ENCODE measurements at regions not wholly inside any gene's neighbourhood (a gene's known extent, or its start where the extent isn't known, plus 50 kb on each side); places are given as distances from the start of the nearest gene placed in this dataset.
"Not testable (repeated sequence)": the region's sequence is repeated elsewhere in the genome, so short reads cannot be mapped to it uniquely, and the experiment has no call there.

- no peak for DNase-seq (ENCODE audit: low spot score)
Observed at GRCh38 chr7:51543801-51544553, 227.4 kb upstream of the COBL start.

GRCh38 chr7:51540906-51541305, 224.3 kb upstream of the COBL start:
- DNase-seq (ENCODE audit: low spot score), result not testable (repeated sequence)

- DNase-seq (ENCODE audit: low spot score), result no peak
Observed at GRCh38 chr7:51539840-51540239, 223.2 kb upstream of the COBL start.

- DNase-seq (ENCODE audit: low spot score), result no peak
Observed at GRCh38 chr7:51528172-51528571, 211.6 kb upstream of the COBL start.

- DNase-seq (ENCODE audit: low spot score), result no peak
Observed at GRCh38 chr7:51521694-51522312, 205.2 kb upstream of the COBL start.

GRCh38 chr7:51521054-51521453, 204.4 kb upstream of the COBL start:
- DNase-seq (ENCODE audit: low spot score), result no peak

- DNase-seq (ENCODE audit: low spot score), result no peak
Observed at GRCh38 chr7:51518646-51519045, 202.0 kb upstream of the COBL start.

GRCh38 chr7:51517187-51517586, 200.6 kb upstream of the COBL start:
- no peak for DNase-seq (ENCODE audit: low spot score)

- no peak for DNase-seq (ENCODE audit: low spot score)
Observed at GRCh38 chr7:51501620-51502019, 185.0 kb upstream of the COBL start.

GRCh38 chr7:51482976-51483375, 166.4 kb upstream of the COBL start:
- DNase-seq (ENCODE audit: low spot score), result no peak

- no peak for DNase-seq (ENCODE audit: low spot score)
Observed at GRCh38 chr7:51481421-51481820, 164.8 kb upstream of the COBL start.

GRCh38 chr7:51477819-51478218, 161.2 kb upstream of the COBL start:
- no peak for DNase-seq (ENCODE audit: low spot score)

GRCh38 chr7:51477323-51477722, 160.7 kb upstream of the COBL start:
- DNase-seq (ENCODE audit: low spot score), result no peak

- DNase-seq (ENCODE audit: low spot score), result no peak
Observed at GRCh38 chr7:51476026-51476425, 159.4 kb upstream of the COBL start.

GRCh38 chr7:51472873-51473272, 156.3 kb upstream of the COBL start:
- no peak for DNase-seq (ENCODE audit: low spot score)

GRCh38 chr7:51471981-51472296, 155.3 kb upstream of the COBL start:
- no peak for DNase-seq (ENCODE audit: low spot score)

GRCh38 chr7:51471210-51471980, 154.8 kb upstream of the COBL start:
- DNase-seq (ENCODE audit: low spot score), result no peak

- DNase-seq (ENCODE audit: low spot score), result no peak
Observed at GRCh38 chr7:51467384-51468017, 150.9 kb upstream of the COBL start.

- DNase-seq (ENCODE audit: low spot score), result no peak
Observed at GRCh38 chr7:51459809-51460208, 143.2 kb upstream of the COBL start.

- no peak for DNase-seq (ENCODE audit: low spot score)
Observed at GRCh38 chr7:51458693-51459092, 142.1 kb upstream of the COBL start.

- DNase-seq (ENCODE audit: low spot score), result no peak
Observed at GRCh38 chr7:51457079-51457478, 140.5 kb upstream of the COBL start.

- no peak for DNase-seq (ENCODE audit: low spot score)
Observed at GRCh38 chr7:51456431-51457060, 139.9 kb upstream of the COBL start.
